HL-60 (cell line): ENCODE measurements at regions not wholly inside any gene's neighbourhood (a gene's known extent, or its start where the extent isn't known, plus 50 kb on each side); places are given as distances from the start of the nearest gene placed in this dataset.

Experiments
- CTCF ChIP-seq: IDR thresholded peaks from one replicate; pipeline ENCODE4 v1.5.1; 2011; ENCODE audit warnings: low read length, control low read depth, inconsistent platforms; ENCODE audit not compliant: insufficient read depth
- GABPA ChIP-seq: IDR thresholded peaks from 2 replicates; pipeline ENCODE4 v1.6.1; 2012; ENCODE audit warnings: low read depth
- POLR2AphosphoS5 ChIP-seq: IDR thresholded peaks from 2 replicates; pipeline ENCODE4 v1.6.1; 2012; ENCODE audit warnings: low read depth
- REST ChIP-seq: IDR thresholded peaks from 2 replicates; pipeline ENCODE4 v1.6.1; 2012; ENCODE audit warnings: low read depth; ENCODE audit not compliant: insufficient replicate concordance

GRCh38 chr5:120740989-120741388 is 276.9 kb downstream of the PRR16 start:
- TF ChIP-seq CTCF (no peak), POLR2AphosphoS5 (no peak), GABPA (no peak), REST (no peak)
